A549 (cell line): ENCODE measurements at regions not wholly inside any gene's neighbourhood (a gene's known extent, or its start where the extent isn't known, plus 50 kb on each side); places are given as distances from the start of the nearest gene placed in this dataset.

ENCODE experiments used
- ATAC-seq, 2 experiments: fragments of 200-7000 bp in 1 of 2; fragments of >200 bp in 1 of 2; cut with Nextera tagmentation in 1 of 2; cut with Tn5 transposase in 1 of 2; 3 replicates each; pipeline versions ENCODE4 v1.8.0 to v1.9.1; 2018 to 2020; ENCODE audit warnings: mild to moderate bottlenecking in 1 of 2, moderate library complexity in 1 of 2
- CTCF ChIA-PET: fragments of 300-600 bp; sonication (Branson Sonifier 250); formaldehyde crosslinking; extraction: SDS; loops from one replicate; lab custom pipeline; 2021; ENCODE audit warnings: antibody characterized with exemption, inconsistent platforms; lab: Yijun Ruan, JAX
- POLR2A ChIA-PET: fragments of 350-600 bp; formaldehyde crosslinking; extraction: SDS; loops from one replicate; lab custom pipeline; 2021; ENCODE audit warnings: antibody characterized with exemption, inconsistent platforms; lab: Yijun Ruan, JAX
- DNase-seq, 2 experiments: peaks; one replicate each; pipeline versions ENCODE4 v3.0.0 to v3.0.0-alpha.2; 2011 to 2016; ENCODE audit warnings: low read depth in 1 of 2, low spot score in 1 of 2
- FAIRE-seq: peaks from 2 replicates; lab custom pipeline; 2011; peaks lifted over from hg19 to GRCh38; lab: Jason Lieb, UNC
- H3K27ac ChIP-seq, 2 experiments: fragments of >200 bp; sonication (Bioruptor Twin); formaldehyde crosslinking; 3 replicates each; pipeline ENCODE4 v1.5.1; 2016 to 2017
- H3K4me1 ChIP-seq: fragments of >200 bp; sonication (Bioruptor Twin); formaldehyde crosslinking; 3 replicates; pipeline ENCODE4 v1.6.1; 2016
- H3K4me2 ChIP-seq: fragments of >200 bp; sonication (Bioruptor Twin); formaldehyde crosslinking; 3 replicates; pipeline ENCODE4 v1.6.1; 2016
- H3K4me3 ChIP-seq: fragments of >200 bp; sonication (Bioruptor Twin); formaldehyde crosslinking; 3 replicates; pipeline ENCODE4 v1.5.1; 2016
- H3K9me3 ChIP-seq: fragments of >200 bp; sonication (Bioruptor Twin); formaldehyde crosslinking; 3 replicates; pipeline ENCODE4 v1.6.1; 2016
- CBX2 ChIP-seq: fragments of 200-600 bp; sonication (generic); IDR thresholded peaks from 2 replicates; pipeline ENCODE4 v1.6.1; 2016; ENCODE audit warnings: low read depth, mild to moderate bottlenecking, borderline replicate concordance
- CEBPB ChIP-seq, 2 experiments: fragments of >200 bp in 1 of 2; sonication (Bioruptor Twin) in 1 of 2; formaldehyde crosslinking in 1 of 2; IDR thresholded peaks; 2 replicates each; pipeline ENCODE4 v1.6.1; 2012 to 2016
- CHD2 ChIP-seq: fragments of 150-350 bp; IDR thresholded peaks from 2 replicates; pipeline ENCODE4 v1.6.1; 2014; ENCODE audit warnings: low read length; ENCODE audit not compliant: partially characterized antibody
- E2F6 ChIP-seq: IDR thresholded peaks from 2 replicates; pipeline ENCODE4 v1.6.1; 2012; ENCODE audit warnings: low read depth, borderline replicate concordance
- ELK1 ChIP-seq: fragments of 150-350 bp; IDR thresholded peaks from 2 replicates; pipeline ENCODE4 v1.6.1; 2014; ENCODE audit warnings: low read depth, mild to moderate bottlenecking, low read length
- FOSB ChIP-seq: fragments of 250-450 bp; sonication (Bioruptor Pico); IDR thresholded peaks from 2 replicates; pipeline ENCODE4 v1.5.0; 2020; ENCODE audit warnings: mild to moderate bottlenecking, moderate library complexity
- HEYL ChIP-seq: fragments of 250-450 bp; sonication (Bioruptor Pico); IDR thresholded peaks from 2 replicates; pipeline ENCODE4 v1.8.0; 2021; ENCODE audit warnings: mild to moderate bottlenecking, moderate library complexity
- HOXB5 ChIP-seq: fragments of 250-450 bp; sonication (Bioruptor Pico); IDR thresholded peaks from 2 replicates; pipeline ENCODE4 v1.5.0; 2020; ENCODE audit warnings: mild to moderate bottlenecking, moderate library complexity
- KDM1A ChIP-seq: fragments of 200-600 bp; sonication (generic); IDR thresholded peaks from 2 replicates; pipeline ENCODE4 v1.6.1; 2016; ENCODE audit warnings: low read depth, mild to moderate bottlenecking
- KDM5A ChIP-seq: fragments of 200-600 bp; sonication (generic); IDR thresholded peaks from 2 replicates; pipeline ENCODE4 v1.6.1; 2016; ENCODE audit warnings: antibody characterized with exemption, mild to moderate bottlenecking
- MAFK ChIP-seq: fragments of 450-650 bp; IDR thresholded peaks from 2 replicates; pipeline ENCODE4 v1.6.1; 2014; ENCODE audit not compliant: partially characterized antibody
- MAZ ChIP-seq: fragments of 150-350 bp; IDR thresholded peaks from 2 replicates; pipeline ENCODE4 v1.6.1; 2014; ENCODE audit warnings: antibody characterized with exemption, low read depth, low read length, borderline replicate concordance
- PBX3 ChIP-seq: IDR thresholded peaks from 2 replicates; pipeline ENCODE4 v1.6.1; 2012
- RARB ChIP-seq: fragments of 250-450 bp; sonication (Bioruptor Pico); IDR thresholded peaks from 2 replicates; pipeline ENCODE4 v1.8.0; 2021; ENCODE audit warnings: mild to moderate bottlenecking, moderate library complexity
- RFX5 ChIP-seq: fragments of 450-650 bp; IDR thresholded peaks from 2 replicates; pipeline ENCODE4 v1.7.1; 2014; ENCODE audit warnings: antibody characterized with exemption, mild to moderate bottlenecking, moderate library complexity
- RNF2 ChIP-seq: fragments of 200-600 bp; sonication (generic); IDR thresholded peaks from 2 replicates; pipeline ENCODE4 v1.6.1; 2016; ENCODE audit warnings: low read depth, mild to moderate bottlenecking, antibody characterized with exemption, moderate library complexity, borderline replicate concordance
- SREBF2 ChIP-seq: fragments of 450-650 bp; IDR thresholded peaks from 2 replicates; pipeline ENCODE4 v1.6.1; 2014; ENCODE audit warnings: mild to moderate bottlenecking, moderate library complexity
- ZC3H11A ChIP-seq: fragments of 450-650 bp; IDR thresholded peaks from 2 replicates; pipeline ENCODE4 v1.6.1; 2014; ENCODE audit warnings: antibody characterized with exemption, mild to moderate bottlenecking
- ZSCAN20 ChIP-seq: fragments of 250-450 bp; sonication (Bioruptor Pico); IDR thresholded peaks from 2 replicates; pipeline ENCODE4 v1.8.0; 2022; ENCODE audit warnings: mild to moderate bottlenecking, moderate library complexity
- WGBS: methylation state at CpG from one replicate; pipeline ENCODE4 v1.1.6; 2017; ENCODE audit errors: missing lambda C conversion rate; 5-methylcytosine and 5-hydroxymethylcytosine counted together
- TF ChIP-seq, protein P1 (sequence below): fragments of 250-450 bp; sonication (Bioruptor Pico); IDR thresholded peaks from 2 replicates; pipeline ENCODE4 v1.5.0; 2021; ENCODE audit warnings: mild to moderate bottlenecking, moderate library complexity, borderline replicate concordance
- TF ChIP-seq, protein P2 (sequence below): fragments of 450-650 bp; IDR thresholded peaks from 2 replicates; pipeline ENCODE4 v1.6.1; 2014; ENCODE audit warnings: antibody characterized with exemption
- TF ChIP-seq, protein P3 (sequence below): fragments of >200 bp; sonication (Bioruptor Twin); formaldehyde crosslinking; IDR thresholded peaks from 3 replicates; pipeline ENCODE4 v1.6.1; 2016

DNA sequence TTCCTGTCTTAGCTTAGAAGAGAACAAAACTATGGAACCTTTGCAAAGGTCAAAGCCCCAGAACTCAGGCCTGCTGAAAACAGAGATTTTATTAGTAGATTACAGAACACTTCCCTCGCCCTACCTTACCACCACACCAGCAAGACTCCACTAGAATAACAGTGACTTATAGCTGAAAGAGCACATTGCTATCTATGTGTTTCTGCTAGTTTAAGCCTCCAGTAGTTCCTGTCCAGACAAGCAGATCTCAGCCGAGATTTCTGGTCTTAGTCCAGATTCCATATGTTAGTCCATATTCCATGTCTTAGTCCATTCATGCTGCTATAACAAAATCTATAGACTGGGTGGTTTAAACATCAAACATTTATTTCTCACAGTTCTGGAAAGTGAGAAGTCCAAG, 412.3 kb upstream of the ID4 start:
- no peaks in the 10 kb centered on the region for H3K9me3 ChIP-seq
- TF ChIP-seq ZSCAN20, result no peak
- no peak for TF ChIP-seq KDM5A
- TF ChIP-seq, protein P1, sequence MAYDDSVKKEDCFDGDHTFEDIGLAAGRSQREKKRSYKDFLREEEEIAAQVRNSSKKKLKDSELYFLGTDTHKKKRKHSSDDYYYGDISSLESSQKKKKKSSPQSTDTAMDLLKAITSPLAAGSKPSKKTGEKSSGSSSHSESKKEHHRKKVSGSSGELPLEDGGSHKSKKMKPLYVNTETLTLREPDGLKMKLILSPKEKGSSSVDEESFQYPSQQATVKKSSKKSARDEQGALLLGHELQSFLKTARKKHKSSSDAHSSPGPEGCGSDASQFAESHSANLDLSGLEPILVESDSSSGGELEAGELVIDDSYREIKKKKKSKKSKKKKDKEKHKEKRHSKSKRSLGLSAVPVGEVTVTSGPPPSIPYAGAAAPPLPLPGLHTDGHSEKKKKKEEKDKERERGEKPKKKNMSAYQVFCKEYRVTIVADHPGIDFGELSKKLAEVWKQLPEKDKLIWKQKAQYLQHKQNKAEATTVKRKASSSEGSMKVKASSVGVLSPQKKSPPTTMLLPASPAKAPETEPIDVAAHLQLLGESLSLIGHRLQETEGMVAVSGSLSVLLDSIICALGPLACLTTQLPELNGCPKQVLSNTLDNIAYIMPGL (CRISPR knock-in tag), result no peak
- no peak for TF ChIP-seq ZC3H11A
- TF ChIP-seq CBX2, result no peak
- TF ChIP-seq, protein P2, sequence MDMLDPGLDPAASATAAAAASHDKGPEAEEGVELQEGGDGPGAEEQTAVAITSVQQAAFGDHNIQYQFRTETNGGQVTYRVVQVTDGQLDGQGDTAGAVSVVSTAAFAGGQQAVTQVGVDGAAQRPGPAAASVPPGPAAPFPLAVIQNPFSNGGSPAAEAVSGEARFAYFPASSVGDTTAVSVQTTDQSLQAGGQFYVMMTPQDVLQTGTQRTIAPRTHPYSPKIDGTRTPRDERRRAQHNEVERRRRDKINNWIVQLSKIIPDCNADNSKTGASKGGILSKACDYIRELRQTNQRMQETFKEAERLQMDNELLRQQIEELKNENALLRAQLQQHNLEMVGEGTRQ, result no peak
- TF ChIP-seq, all 56 proteins: peak for 0
- no peak overlapping the region for H3K4me2 ChIP-seq
- no peak overlapping the region for H3K4me3 ChIP-seq
- WGBS, result 71% methylated on average over 2 of the region's 2 CpGs
- H3K4me1 ChIP-seq, result no peaks in the 10 kb centered on the region
- ATAC-seq (no peak), DNase-seq (no peak), FAIRE-seq (no peak)
- no peak overlapping the region for H3K27ac ChIP-seq
- CTCF ChIA-PET, result no interaction called here
- POLR2A ChIA-PET, result no interaction called here

DNA sequence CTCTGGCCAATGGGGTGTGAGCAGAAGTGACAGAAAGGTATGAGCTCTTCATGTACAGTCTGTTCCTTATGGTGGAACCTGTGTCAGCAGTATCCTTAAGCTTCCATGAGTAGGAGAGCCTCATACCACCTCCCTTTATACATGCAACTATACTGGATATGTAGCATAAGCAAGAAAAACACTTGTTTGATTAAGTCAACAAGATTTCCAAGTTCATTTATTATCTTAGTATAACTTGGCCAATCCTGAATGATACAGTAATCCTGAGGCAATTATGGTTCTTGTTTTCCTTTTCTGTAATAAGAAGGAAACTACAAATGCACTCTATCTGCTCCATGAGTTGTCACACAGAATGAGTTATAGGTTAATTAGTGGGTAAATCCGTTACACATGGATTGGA, 409.6 kb upstream of the ID4 start:
- POLR2A ChIA-PET, result no interaction called here
- no peak overlapping the region for H3K4me2 ChIP-seq
- no peak overlapping the region for H3K27ac ChIP-seq

GRCh38 chr6:19432966-19433498, 404.1 kb upstream of the ID4 start:
- no peak for ATAC-seq
- POLR2A ChIA-PET, result no interaction called here
- Histone ChIP-seq H3K4me1 (0 out of 3 replicates have a peak, but pooled peaks cover 4% of the 10 kb centered on the region), H3K9me3 (no peaks in the 10 kb centered on the region), H3K4me3 (no peak overlapping the region), H3K4me2 (peak overlapping the region; percentile 23; the same call in 2 of the 3 replicates), H3K27ac (peak overlapping the region in 1 of 2 experiments; percentile 39; a peak in 1 of 6 replicates)
- CTCF ChIA-PET, result no interaction called here
- TF ChIP-seq, protein P3, sequence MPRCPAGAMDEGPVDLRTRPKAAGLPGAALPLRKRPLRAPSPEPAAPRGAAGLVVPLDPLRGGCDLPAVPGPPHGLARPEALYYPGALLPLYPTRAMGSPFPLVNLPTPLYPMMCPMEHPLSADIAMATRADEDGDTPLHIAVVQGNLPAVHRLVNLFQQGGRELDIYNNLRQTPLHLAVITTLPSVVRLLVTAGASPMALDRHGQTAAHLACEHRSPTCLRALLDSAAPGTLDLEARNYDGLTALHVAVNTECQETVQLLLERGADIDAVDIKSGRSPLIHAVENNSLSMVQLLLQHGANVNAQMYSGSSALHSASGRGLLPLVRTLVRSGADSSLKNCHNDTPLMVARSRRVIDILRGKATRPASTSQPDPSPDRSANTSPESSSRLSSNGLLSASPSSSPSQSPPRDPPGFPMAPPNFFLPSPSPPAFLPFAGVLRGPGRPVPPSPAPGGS, result no peak
- TF ChIP-seq CEBPB (IDR thresholded peaks at IDR 0.05), result no peak
- TF ChIP-seq RNF2, result no peak
- TF ChIP-seq HOXB5 (CRISPR knock-in tag), result no peak
- no peak for TF ChIP-seq HEYL (CRISPR knock-in tag)
- TF ChIP-seq FOSB (CRISPR knock-in tag), result no peak
- TF ChIP-seq ELK1, result no peak
- no peak for TF ChIP-seq MAZ
- no peak for FAIRE-seq
- 55% methylated on average over 10 of the region's 10 CpGs for WGBS
- no peak for DNase-seq

More for the DNA sequence above, 409.6 kb upstream of the ID4 start:
- H3K4me1 ChIP-seq, result 0 out of 3 replicates have a peak, but pooled peaks cover under 1% of the 10 kb centered on the region
- CTCF ChIA-PET, result no interaction called here
- DNase-seq, result no peak
- 11% methylated on average over 1 of the region's 1 CpG for WGBS
- H3K4me3 ChIP-seq, result no peak overlapping the region
- H3K9me3 ChIP-seq, result no peaks in the 10 kb centered on the region
- no peak for TF ChIP-seq ZSCAN20
- TF ChIP-seq RARB (CRISPR knock-in tag), result no peak
- no peak for TF ChIP-seq SREBF2
- TF ChIP-seq KDM5A, result no peak
- no peak for TF ChIP-seq CBX2
- TF ChIP-seq FOSB (CRISPR knock-in tag), result no peak
- no peak for TF ChIP-seq MAFK
- no peak for TF ChIP-seq E2F6
- no peak for TF ChIP-seq KDM1A
- TF ChIP-seq CHD2, result no peak
- no peak for TF ChIP-seq RFX5
- TF ChIP-seq PBX3, result no peak
- TF ChIP-seq, all 56 proteins: peak for 0
- FAIRE-seq (no peak), ATAC-seq (no peak)
